ENCODE measurements at regions not wholly inside any gene's neighbourhood (a gene's known extent, or its start where the extent isn't known, plus 50 kb on each side); places are given as distances from the start of the nearest gene placed in this dataset.

GRCh38 chr4:124085561-124086180 lies 626.9 kb downstream of the ANKRD50 start:
- DNase-seq = no peak
- no peak for TF ChIP-seq CTCF (IDR thresholded peaks at IDR 0.05)
- no peak for TF ChIP-seq POLR2A (IDR thresholded peaks at IDR 0.05)
- 53 to 63% methylated on average over 3 of the region's 3 CpGs for WGBS, 2 donors
- intact Hi-C loops (cut with DNase I) = no loop called here
- no peak overlapping the region for H3K4me3 ChIP-seq
- H3K4me1 ChIP-seq = peaks cover 0 to 27% (median 0%) of the 10 kb centered on the region in 3 donors
- no peaks in the 10 kb centered on the region for H3K36me3 ChIP-seq
- H3K27me3 ChIP-seq = no peaks in the 10 kb centered on the region
- H3K9me3 ChIP-seq = peaks cover 0 to under 1% (median 0%) of the 10 kb centered on the region in 3 donors
- no peak overlapping the region for H3K27ac ChIP-seq

- Histone ChIP-seq H3K27ac (peak overlapping the region in 2 of 4 donors; percentile 22 to 40), H3K27me3 (no peaks in the 10 kb centered on the region), H3K4me1 (peaks cover 0 to 39% (median 0%) of the 10 kb centered on the region in 3 donors), H3K4me3 (no peak overlapping the region), H3K36me3 (no peaks in the 10 kb centered on the region), H3K9me3 (no peaks in the 10 kb centered on the region)
- intact Hi-C loops (cut with DNase I) = no loop called here
- no peak for TF ChIP-seq CTCF (IDR thresholded peaks at IDR 0.05)
- no peak for TF ChIP-seq POLR2A (IDR thresholded peaks at IDR 0.05)
- WGBS, 2 donors = 51 to 60% methylated on average over 8 of the region's 8 CpGs
- DNase-seq = no peak
Observed at GRCh38 chr4:124090021-124090420, 622.5 kb downstream of the ANKRD50 start.

GRCh38 chr4:124092101-124092500 lies 620.4 kb downstream of the ANKRD50 start:
- Histone ChIP-seq H3K27ac (no peak overlapping the region), H3K27me3 (no peaks in the 10 kb centered on the region), H3K4me3 (no peak overlapping the region), H3K4me1 (peaks cover 0 to 39% (median 0%) of the 10 kb centered on the region in 3 donors), H3K36me3 (no peaks in the 10 kb centered on the region), H3K9me3 (no peaks in the 10 kb centered on the region)
- intact Hi-C loops (cut with DNase I) = no loop called here
- DNase-seq = no peak
- TF ChIP-seq POLR2A (IDR thresholded peaks at IDR 0.05) (no peak), CTCF (IDR thresholded peaks at IDR 0.05) (no peak)

GRCh38 chr4:124092541-124092984 lies 620.0 kb downstream of the ANKRD50 start:
- intact Hi-C loops (cut with DNase I) = no loop called here
- Histone ChIP-seq H3K27me3 (no peaks in the 10 kb centered on the region), H3K27ac (no peak overlapping the region), H3K36me3 (no peaks in the 10 kb centered on the region), H3K4me3 (no peak overlapping the region), H3K4me1 (peaks cover 0 to 39% (median 0%) of the 10 kb centered on the region in 3 donors), H3K9me3 (no peaks in the 10 kb centered on the region)
- 31 to 34% methylated on average over 2 of the region's 2 CpGs for WGBS, 2 donors
- no peak for DNase-seq
- TF ChIP-seq CTCF (IDR thresholded peaks at IDR 0.05) (no peak), POLR2A (IDR thresholded peaks at IDR 0.05) (no peak)

GRCh38 chr4:124095621-124096020 lies 616.9 kb downstream of the ANKRD50 start:
- WGBS, 2 donors = 42 to 54% methylated on average over 3 of the region's 3 CpGs
- Histone ChIP-seq H3K4me1 (peaks cover 0 to 17% (median 0%) of the 10 kb centered on the region in 3 donors), H3K36me3 (no peaks in the 10 kb centered on the region), H3K27me3 (no peaks in the 10 kb centered on the region), H3K4me3 (no peak overlapping the region), H3K9me3 (no peaks in the 10 kb centered on the region), H3K27ac (no peak overlapping the region)
- no peak for DNase-seq
- intact Hi-C loops (cut with DNase I) = no loop called here
- TF ChIP-seq CTCF (IDR thresholded peaks at IDR 0.05) (no peak), POLR2A (IDR thresholded peaks at IDR 0.05) (no peak)

Data from esophagus squamous epithelium (tissue), 5 donors.